H9 (cell line): ENCODE measurements at regions not wholly inside any gene's neighbourhood (a gene's known extent, or its start where the extent isn't known, plus 50 kb on each side); places are given as distances from the start of the nearest gene placed in this dataset.

ENCODE experiments used
- DNase-seq: peaks from one replicate; pipeline ENCODE4 v3.0.0-alpha.2; 2017
- H2AFZ ChIP-seq: one replicate; pipeline ENCODE4 v1.6.1; 2013; ENCODE audit warnings: mild to moderate bottlenecking, low read length, control low read depth, moderate library complexity
- H2AK5ac ChIP-seq: 2 replicates; pipeline ENCODE4 v1.6.1; 2013; ENCODE audit warnings: low read length, control low read depth, mixed read lengths; ENCODE audit not compliant: insufficient read length
- H2BK120ac ChIP-seq: one replicate; pipeline ENCODE4 v1.6.1; 2013; ENCODE audit warnings: low read depth, mild to moderate bottlenecking, low read length, control low read depth, inconsistent platforms; ENCODE audit not compliant: poor library complexity, severe bottlenecking
- H2BK12ac ChIP-seq: 2 replicates; pipeline ENCODE4 v1.6.1; 2013; ENCODE audit warnings: low read length, control low read depth, mixed read lengths, low read depth; ENCODE audit not compliant: insufficient read length
- H2BK15ac ChIP-seq: 2 replicates; pipeline ENCODE4 v1.6.1; 2013; ENCODE audit warnings: low read depth, low read length, control low read depth
- H2BK20ac ChIP-seq: one replicate; pipeline ENCODE4 v1.6.1; 2013; ENCODE audit warnings: low read depth, mild to moderate bottlenecking, low read length, control low read depth, inconsistent platforms; ENCODE audit not compliant: poor library complexity, severe bottlenecking
- H2BK5ac ChIP-seq: 2 replicates; pipeline ENCODE4 v1.6.1; 2013; ENCODE audit warnings: low read length, control low read depth, mixed read lengths; ENCODE audit not compliant: insufficient read length
- H3K14ac ChIP-seq: 2 replicates; pipeline ENCODE4 v1.6.1; 2013; ENCODE audit warnings: low read length, control low read depth; ENCODE audit not compliant: insufficient read depth
- H3K18ac ChIP-seq: 2 replicates; pipeline ENCODE4 v1.6.1; 2013; ENCODE audit warnings: low read depth, mild to moderate bottlenecking, mixed read lengths, low read length, control low read depth; ENCODE audit not compliant: insufficient read length
- H3K23ac ChIP-seq: 2 replicates; pipeline ENCODE4 v1.6.1; 2013; ENCODE audit warnings: low read length, control low read depth, mixed read lengths, low read depth; ENCODE audit not compliant: insufficient read length
- H3K23me2 ChIP-seq: 2 replicates; pipeline ENCODE4 v1.6.1; 2013; ENCODE audit warnings: low read depth, mild to moderate bottlenecking, mixed read lengths, low read length, control low read depth; ENCODE audit not compliant: insufficient read length, poor library complexity, severe bottlenecking
- H3K27ac ChIP-seq: 2 replicates; pipeline ENCODE4 v1.5.1; 2013; ENCODE audit warnings: low read length, control low read depth, mixed read lengths, low read depth; ENCODE audit not compliant: insufficient read length
- H3K27me3 ChIP-seq: 2 replicates; pipeline ENCODE4 v1.6.1; 2013; ENCODE audit warnings: low read length, control low read depth, inconsistent platforms; ENCODE audit not compliant: insufficient read depth
- H3K4ac ChIP-seq: 2 replicates; pipeline ENCODE4 v1.6.1; 2013; ENCODE audit warnings: low read depth, mild to moderate bottlenecking, control low read depth, inconsistent platforms, low read length, moderate library complexity
- H3K4me1 ChIP-seq: 2 replicates; pipeline ENCODE4 v1.6.1; 2013; ENCODE audit warnings: low read length, control low read depth, inconsistent platforms; ENCODE audit not compliant: insufficient read depth
- H3K4me2 ChIP-seq: 2 replicates; pipeline ENCODE4 v1.6.1; 2013; ENCODE audit warnings: low read length, control low read depth, mixed read lengths; ENCODE audit not compliant: insufficient read length, insufficient read depth
- H3K56ac ChIP-seq: 2 replicates; pipeline ENCODE4 v1.6.1; 2013; ENCODE audit warnings: low read depth, mild to moderate bottlenecking, mixed read lengths, low read length, control low read depth; ENCODE audit not compliant: insufficient read length
- H3K79me1 ChIP-seq: 2 replicates; pipeline ENCODE4 v1.6.1; 2013; ENCODE audit warnings: low read depth, mild to moderate bottlenecking, moderate library complexity, low read length, control low read depth, inconsistent platforms; ENCODE audit not compliant: insufficient read depth, poor library complexity, severe bottlenecking
- H3K79me2 ChIP-seq: 2 replicates; pipeline ENCODE4 v1.6.1; 2013; ENCODE audit warnings: low read length, control low read depth, inconsistent platforms; ENCODE audit not compliant: insufficient read depth
- H3K9ac ChIP-seq: 2 replicates; pipeline ENCODE4 v1.6.1; 2013; ENCODE audit warnings: low read length, control low read depth, mixed read lengths; ENCODE audit not compliant: insufficient read length; ENCODE audit errors: extremely low read depth
- H3K9me3 ChIP-seq: one replicate; pipeline ENCODE4 v1.6.1; 2013; ENCODE audit warnings: low read depth, low read length, inconsistent platforms; ENCODE audit not compliant: control insufficient read depth
- H3T11ph ChIP-seq: one replicate; pipeline ENCODE4 v1.6.1; 2013; ENCODE audit warnings: mild to moderate bottlenecking, low read length, control low read depth, inconsistent platforms
- H4K20me1 ChIP-seq: one replicate; pipeline ENCODE4 v1.6.1; 2013; ENCODE audit not compliant: control insufficient read depth, insufficient read length, insufficient read depth
- H4K5ac ChIP-seq: 2 replicates; pipeline ENCODE4 v1.6.1; 2013; ENCODE audit warnings: low read depth, mild to moderate bottlenecking, mixed read lengths, low read length, control low read depth; ENCODE audit not compliant: insufficient read length
- H4K8ac ChIP-seq: replicated peaks from 2 replicates; pipeline ENCODE4 v1.6.1; 2013; ENCODE audit warnings: low read length, control low read depth, mixed read lengths, low read depth; ENCODE audit not compliant: insufficient read length
- H4K91ac ChIP-seq: 2 replicates; pipeline ENCODE4 v1.6.1; 2013; ENCODE audit warnings: low read depth, mild to moderate bottlenecking, moderate library complexity, mixed read lengths, low read length, control low read depth; ENCODE audit not compliant: insufficient read length
- H3K27ac Mint-ChIP-seq, 3 experiments: 2 replicates in 2 of 3; 3 replicates in 1 of 3; pipeline ENCODE4 v1.8.0; 2020 to 2021; ENCODE audit warnings: mixed read lengths in 3 of 3, mild to moderate bottlenecking in 1 of 3, moderate library complexity in 1 of 3
- H3K27me3 Mint-ChIP-seq: 2 replicates; pipeline ENCODE4 v1.8.0; 2021; ENCODE audit warnings: low read depth, mild to moderate bottlenecking, moderate library complexity, mixed read lengths
- H3K36me3 Mint-ChIP-seq, 3 experiments: 2 replicates in 2 of 3; 3 replicates in 1 of 3; pipeline ENCODE4 v1.8.0; 2020 to 2021; ENCODE audit warnings: low read depth in 3 of 3, mixed read lengths in 3 of 3; ENCODE audit not compliant: insufficient read depth in 1 of 3
- H3K4me1 Mint-ChIP-seq, 2 experiments: 2 replicates each; pipeline ENCODE4 v1.8.0; 2020; ENCODE audit warnings: mixed read lengths in 2 of 2
- H3K4me3 Mint-ChIP-seq, 2 experiments: 2 replicates in 1 of 2; 3 replicates in 1 of 2; pipeline ENCODE4 v1.8.0; 2020 to 2021; ENCODE audit warnings: mild to moderate bottlenecking in 2 of 2, mixed read lengths in 2 of 2, moderate library complexity in 1 of 2
- H3K9me3 Mint-ChIP-seq, 2 experiments: 2 replicates in 1 of 2; 3 replicates in 1 of 2; pipeline ENCODE4 v1.8.0; 2020; ENCODE audit warnings: mild to moderate bottlenecking in 2 of 2, mixed read lengths in 2 of 2, moderate library complexity in 1 of 2
- WGBS: extraction: QIAGEN DNeasy Blood & Tissue Kit; methylation state at CpG from one replicate; pipeline ENCODE4 v1.1.7; 2013; ENCODE audit warnings: missing lambda C conversion rate, low lambda C conversion rate, mixed read lengths; ENCODE audit not compliant: insufficient read length; ENCODE audit errors: extremely low coverage; 5-methylcytosine and 5-hydroxymethylcytosine counted together
- TF ChIP-seq, protein P1 (sequence below): fragments of 200-600 bp; sonication (generic); conservative IDR thresholded peaks from 3 replicates; pipeline ENCODE4 v1.8.0; 2021; ENCODE audit warnings: antibody characterized with exemption, mild to moderate bottlenecking

DNA sequence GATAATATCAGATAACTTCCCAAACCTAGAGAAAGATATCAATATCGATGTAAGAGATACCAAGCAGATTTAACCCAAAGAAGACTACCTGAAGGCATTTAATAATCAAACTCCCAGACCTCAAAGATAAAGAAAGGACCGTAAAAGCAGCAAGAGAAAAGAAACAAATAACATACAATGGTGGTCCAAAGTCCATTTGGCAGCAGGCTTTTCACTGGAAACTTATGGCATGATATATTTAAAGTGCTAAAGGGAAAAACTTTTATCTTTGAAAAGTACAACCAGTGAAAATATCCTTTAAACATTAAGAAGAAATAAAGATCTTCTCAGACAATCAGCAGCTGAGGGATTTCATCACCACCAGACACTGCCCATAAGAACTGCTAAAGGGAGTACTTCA is 812.7 kb upstream of the ADAMTS5 start:
- Mint-ChIP-seq H3K36me3 (peaks cover 0 to 10% (median 0%) of the 10 kb centered on the region in 3 experiments; a peak in 2 of 7 replicates), H3K27me3 (no peaks in the 10 kb centered on the region), H3K9me3 (peaks cover 0 to 4% of the 10 kb centered on the region in 2 experiments; a peak in 3 of 5 replicates), H3K4me3 (no peak overlapping the region), H3K4me1 (no peaks in the 10 kb centered on the region), H3K27ac (no peak overlapping the region)
- H4K91ac ChIP-seq = no peak overlapping the region
- no peaks in the 10 kb centered on the region for H3K23me2 ChIP-seq
- no peak overlapping the region for H3K14ac ChIP-seq
- H3K18ac ChIP-seq = no peak overlapping the region
- no peak overlapping the region for H2BK120ac ChIP-seq
- DNase-seq = no peak
- no peak overlapping the region for H3K23ac ChIP-seq
- H3K4me1 ChIP-seq = no peaks in the 10 kb centered on the region
- TF ChIP-seq, protein P1, sequence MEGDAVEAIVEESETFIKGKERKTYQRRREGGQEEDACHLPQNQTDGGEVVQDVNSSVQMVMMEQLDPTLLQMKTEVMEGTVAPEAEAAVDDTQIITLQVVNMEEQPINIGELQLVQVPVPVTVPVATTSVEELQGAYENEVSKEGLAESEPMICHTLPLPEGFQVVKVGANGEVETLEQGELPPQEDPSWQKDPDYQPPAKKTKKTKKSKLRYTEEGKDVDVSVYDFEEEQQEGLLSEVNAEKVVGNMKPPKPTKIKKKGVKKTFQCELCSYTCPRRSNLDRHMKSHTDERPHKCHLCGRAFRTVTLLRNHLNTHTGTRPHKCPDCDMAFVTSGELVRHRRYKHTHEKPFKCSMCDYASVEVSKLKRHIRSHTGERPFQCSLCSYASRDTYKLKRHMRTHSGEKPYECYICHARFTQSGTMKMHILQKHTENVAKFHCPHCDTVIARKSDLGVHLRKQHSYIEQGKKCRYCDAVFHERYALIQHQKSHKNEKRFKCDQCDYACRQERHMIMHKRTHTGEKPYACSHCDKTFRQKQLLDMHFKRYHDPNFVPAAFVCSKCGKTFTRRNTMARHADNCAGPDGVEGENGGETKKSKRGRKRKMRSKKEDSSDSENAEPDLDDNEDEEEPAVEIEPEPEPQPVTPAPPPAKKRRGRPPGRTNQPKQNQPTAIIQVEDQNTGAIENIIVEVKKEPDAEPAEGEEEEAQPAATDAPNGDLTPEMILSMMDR = no peak
- no peak overlapping the region for H3K27ac ChIP-seq
- no peak overlapping the region for H2BK12ac ChIP-seq
- no peaks in the 10 kb centered on the region for H3K79me2 ChIP-seq
- no CpG with 5 or more reads among the region's 2 CpGs for WGBS
- no peaks in the 10 kb centered on the region for H3K27me3 ChIP-seq
- no peak overlapping the region for H4K8ac ChIP-seq
- no peak overlapping the region for H4K5ac ChIP-seq
- no peak overlapping the region for H2AK5ac ChIP-seq
- H2AFZ ChIP-seq = no peak overlapping the region
- H2BK5ac ChIP-seq = no peak overlapping the region
- no peak overlapping the region for H3K56ac ChIP-seq
- H3T11ph ChIP-seq = no peak overlapping the region
- H3K4me2 ChIP-seq = no peak overlapping the region
- H3K4ac ChIP-seq = no peak overlapping the region
- no peaks in the 10 kb centered on the region for H3K79me1 ChIP-seq
- no peaks in the 10 kb centered on the region for H3K9me3 ChIP-seq
- no peak overlapping the region for H3K9ac ChIP-seq
- H4K20me1 ChIP-seq = no peaks in the 10 kb centered on the region
- H2BK20ac ChIP-seq = no peak overlapping the region
- no peak overlapping the region for H2BK15ac ChIP-seq
